DMS 273 treated with DMSO at 0.1 percent for 48 hours (cell line): ENCODE measurements at regions not wholly inside any gene's neighbourhood (a gene's known extent, or its start where the extent isn't known, plus 50 kb on each side); places are given as distances from the start of the nearest gene placed in this dataset.
A peak's percentile ranks its signal among the peaks of the same experiment; 100 is the strongest.

Experiments
- DNase-seq: peaks from one replicate; lab custom pipeline; 2025; lab: John Stamatoyannopoulos, UW

DNA sequence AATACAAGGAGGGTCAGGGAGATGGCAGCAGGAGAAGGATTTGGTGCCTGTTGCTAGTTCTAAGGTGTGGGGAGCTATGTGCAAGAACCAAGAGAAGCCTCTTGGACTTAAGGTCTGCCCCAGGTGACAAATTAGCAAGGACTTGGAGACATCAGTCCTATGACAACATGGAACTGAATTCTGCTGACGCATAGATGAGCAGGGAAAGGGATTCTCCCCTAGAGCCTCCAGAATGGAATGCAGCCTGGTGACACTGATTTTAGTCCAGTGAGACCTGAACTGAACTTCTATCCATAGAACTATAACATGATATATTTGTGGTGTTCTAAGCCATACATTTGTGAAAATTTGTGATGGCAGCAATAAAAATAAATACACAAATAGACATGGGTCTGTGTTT is 215.6 kb downstream of the ESM1 start:
- DNase-seq, result no peak

DNA sequence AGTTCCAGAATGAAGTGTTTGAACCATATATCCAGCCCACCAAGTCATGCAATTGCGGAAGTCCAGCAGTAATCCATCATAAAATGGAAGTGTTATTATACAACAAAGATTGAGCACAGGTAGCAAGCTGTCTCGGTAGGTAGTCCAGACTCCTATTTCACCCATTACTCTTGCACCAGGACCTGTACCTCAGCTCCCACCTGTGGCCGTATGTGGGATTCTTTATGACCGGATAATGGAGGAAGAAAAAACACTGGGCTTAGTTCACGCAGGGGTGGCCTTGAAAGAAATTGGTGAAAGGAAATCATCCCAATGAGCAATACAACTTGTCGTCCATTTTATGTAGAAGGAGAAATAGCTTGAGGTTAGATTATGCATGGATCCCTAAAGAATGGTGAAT is 216.3 kb downstream of the ESM1 start:
- no peak for DNase-seq

DNA sequence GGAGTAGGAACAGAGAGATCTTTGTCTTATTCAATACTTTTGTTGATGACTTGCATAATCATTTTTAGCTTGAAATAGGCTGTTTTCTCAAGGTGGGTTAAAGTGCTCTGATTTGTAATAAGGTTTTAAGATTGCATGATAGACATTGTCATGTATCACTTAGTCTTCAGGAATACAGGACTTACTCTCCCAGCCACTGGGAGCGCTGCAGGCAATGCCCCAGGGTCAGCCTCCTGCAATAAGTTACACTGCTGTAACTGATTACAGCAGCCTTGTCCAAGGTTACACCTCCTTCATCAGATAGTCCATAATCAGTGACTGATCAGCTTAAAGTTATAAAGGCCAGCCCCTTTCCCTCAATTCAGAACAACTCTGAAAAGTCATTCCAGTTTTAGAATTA is 218.6 kb downstream of the ESM1 start:
- no peak for DNase-seq

DNA sequence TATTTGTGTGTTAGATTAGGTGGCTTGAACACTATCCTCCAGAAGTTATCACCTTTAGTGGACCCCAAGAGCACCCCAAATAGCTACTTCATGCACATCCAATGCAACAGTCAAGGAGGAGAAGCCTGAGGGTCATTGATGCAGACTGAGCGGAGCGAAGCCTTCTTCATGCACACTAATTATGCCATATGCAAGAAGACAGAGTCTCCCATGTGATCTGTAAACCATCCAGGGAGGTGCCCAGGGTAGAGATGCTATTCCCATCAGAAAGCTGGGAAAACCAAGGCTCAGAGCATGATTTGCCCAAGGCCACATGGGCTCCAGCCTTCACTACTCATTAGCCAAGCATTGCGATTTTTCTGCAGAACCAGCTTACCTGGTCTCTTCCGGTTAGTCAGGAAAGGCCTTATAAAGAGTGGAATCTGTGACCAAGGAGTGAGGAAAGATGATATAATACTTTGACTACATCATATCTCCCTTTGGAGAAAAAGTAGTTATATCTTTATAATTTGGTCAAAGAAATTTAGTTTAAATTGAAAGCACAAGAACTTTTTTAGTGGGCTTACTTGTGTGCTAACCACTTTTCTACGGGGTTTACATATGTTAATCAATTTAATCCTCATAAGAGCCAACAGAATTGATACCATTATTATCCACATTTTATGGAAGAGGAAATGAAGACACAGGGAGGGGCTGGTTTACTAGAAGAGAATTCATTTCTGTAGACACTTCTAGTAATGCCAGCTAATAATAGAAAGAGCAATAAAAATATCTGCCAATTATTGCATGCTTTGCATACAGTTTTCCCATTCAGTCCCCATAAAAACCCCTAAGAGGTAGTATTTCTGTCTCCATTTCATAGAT is 220.0 kb downstream of the ESM1 start:
- DNase-seq, result no peak

DNA sequence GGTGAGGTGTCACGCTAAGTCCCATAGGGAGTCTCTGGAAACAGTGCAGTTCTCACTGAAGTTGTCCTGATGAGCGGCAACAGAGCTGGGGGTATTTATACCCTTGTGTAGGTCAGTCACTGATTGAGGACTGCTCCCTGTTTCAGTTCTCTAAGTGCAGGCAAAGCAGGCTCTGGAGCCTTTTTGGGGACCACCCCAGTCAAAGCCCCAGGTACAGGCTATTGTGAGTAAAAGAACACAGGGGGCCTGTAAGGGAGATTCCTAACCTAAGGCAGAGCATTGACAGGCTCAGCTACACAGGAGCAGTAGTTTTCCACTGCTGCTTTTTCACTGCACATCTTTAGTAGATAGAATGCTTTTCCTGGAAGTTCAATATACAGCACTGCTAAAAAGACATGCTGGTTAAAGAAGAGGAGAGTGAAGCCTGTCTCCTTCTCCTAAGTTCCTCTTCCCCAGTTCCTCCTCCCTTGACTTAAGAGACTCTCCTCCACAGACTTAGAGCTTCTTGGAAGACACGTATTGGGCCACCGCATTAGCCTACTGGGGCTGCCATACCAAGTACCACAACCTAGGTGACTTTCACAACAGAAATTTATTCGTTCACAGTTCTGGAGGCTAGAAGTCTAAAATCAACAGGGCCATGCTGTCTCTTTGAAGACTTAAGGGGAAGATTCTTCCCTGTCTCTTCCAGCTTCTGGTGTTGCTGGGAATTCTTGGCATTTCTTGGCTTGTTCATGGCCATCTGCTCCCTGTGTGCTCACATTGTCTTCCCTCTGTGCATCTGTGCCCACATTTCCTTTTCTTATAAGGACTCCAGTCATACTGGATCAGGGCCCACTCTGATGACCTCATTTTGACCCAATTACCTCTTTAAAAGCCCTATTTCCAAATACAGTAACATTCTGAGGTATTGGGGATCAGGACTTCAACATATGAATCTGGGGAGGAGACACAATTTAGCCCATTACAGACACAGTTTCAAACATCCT is 221.0 kb downstream of the ESM1 start:
- DNase-seq, result peak; percentile 19

DNA sequence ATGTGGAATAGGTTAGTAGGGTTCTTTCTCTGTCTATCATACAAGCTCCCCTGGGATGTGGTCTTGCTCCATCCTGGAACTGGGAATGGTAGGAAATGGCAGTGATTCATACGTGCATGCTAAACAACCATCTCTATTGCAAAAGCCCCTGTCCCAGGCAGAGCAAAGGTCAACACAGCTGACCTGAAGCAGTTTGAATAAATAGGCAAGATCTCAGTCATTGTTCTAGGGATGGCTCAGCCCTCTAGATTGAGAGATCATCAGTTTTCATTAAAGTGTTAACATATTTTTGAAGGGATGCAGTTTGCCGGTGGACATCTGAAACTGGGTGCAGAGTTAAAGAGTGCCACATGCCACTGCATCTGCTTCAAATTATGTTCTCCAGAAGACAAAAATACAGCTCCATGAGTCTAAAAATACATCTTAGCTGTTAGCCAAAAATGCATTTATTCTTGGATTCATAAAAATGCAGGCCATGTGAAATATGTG is 224.1 kb downstream of the ESM1 start:
- DNase-seq, result no peak

DNA sequence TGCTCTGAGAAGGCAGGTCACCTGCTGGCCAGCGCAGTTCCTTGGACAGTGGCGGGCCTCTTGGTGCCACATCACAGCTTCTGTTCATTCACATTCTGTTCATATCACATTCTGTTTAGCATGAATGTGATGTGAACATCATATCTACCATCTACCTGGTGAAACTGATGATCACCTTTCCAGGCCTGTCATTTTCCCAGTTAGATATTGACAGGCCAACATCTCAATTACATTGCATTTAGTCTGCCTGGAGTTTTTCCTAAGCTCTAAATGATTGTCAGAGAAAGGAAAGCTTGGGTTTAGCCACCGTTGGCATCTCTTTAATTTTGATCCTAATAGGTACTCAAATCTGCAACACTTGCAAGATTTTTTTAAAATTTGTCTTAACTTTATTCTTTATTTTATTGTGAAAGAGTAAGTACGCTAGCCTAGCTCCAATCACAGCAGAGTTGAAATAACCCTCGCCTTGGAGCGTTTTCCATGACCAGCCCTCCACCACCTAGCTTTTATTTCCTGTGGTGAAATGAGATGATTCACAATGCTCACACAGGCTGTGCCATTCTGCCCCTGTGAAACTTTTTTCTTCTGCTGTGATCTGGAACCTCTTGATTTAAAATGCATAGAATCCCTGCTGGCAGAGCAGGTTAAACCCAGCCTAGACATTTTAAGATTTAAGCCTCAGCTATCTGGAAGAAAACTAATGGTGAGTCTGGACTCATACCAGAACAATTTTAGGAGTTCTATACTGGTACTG is 225.0 kb downstream of the ESM1 start:
- no peak for DNase-seq

DNA sequence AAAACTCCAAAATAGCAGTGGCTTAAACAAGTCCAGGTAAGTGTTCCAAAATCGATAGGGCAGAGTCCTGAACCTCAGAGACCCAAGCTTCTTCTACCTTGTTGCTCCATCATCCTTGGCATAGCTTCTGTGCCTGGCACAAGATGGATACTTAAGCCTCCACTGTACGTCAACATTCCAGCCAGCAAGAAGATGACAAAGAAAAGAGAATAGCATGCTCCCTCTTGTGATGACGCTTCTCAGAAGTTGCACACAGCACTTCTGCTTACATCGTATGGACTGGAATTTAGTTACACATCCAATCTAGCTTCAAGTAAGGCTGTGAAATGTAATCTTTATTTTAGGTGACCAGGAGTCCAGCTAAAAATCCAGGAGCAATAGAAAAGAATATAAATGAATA is 227.4 kb downstream of the ESM1 start:
- no peak for DNase-seq

DNA sequence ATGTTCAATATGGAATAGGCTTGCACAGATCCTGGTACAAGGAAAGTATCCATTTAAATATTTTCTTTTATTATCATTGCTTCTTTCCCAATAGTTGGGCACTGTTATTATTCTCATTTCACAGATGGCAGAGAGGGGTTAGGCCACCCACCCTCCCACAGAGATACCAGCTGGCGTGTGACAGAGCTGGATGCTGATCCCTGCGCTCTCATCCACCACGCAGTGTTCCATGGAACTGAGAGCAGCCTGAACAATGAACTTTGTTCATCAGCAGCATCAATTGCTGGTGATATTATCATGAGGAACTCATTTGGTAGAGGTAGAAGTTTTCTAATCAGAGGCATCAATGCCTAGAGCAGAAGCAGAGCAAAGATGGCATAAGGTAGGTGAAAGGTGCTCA is 227.9 kb downstream of the ESM1 start:
- DNase-seq, result no peak

DNA sequence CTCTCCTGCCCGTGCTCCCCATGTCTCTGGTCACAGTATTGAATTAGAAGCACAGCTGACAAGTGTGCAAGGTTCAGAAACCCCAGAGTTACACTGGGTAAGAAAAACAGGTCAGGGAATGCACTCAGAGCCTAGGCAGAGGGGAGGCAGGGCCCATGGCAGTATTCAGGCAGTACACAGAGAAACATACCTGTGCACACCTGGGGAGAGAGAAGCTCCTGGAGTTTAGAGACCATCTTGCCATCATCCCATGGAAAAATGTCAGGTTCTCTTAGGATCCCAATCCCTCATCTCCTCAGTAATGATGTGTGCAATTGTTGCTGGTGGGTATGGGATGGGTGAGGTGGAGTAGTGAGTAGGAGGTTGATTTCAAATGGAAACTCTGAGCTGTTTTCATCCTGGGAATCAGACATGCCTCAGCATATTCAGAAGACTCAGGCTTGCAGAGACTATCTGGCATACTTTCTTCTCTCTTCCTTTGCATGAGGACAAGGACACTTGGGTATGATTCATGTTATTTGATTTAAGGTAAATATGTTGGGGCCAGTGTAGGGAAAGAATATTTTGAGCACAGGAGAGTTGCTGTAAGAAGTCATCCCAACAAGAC is 228.5 kb downstream of the ESM1 start:
- no peak for DNase-seq

DNA sequence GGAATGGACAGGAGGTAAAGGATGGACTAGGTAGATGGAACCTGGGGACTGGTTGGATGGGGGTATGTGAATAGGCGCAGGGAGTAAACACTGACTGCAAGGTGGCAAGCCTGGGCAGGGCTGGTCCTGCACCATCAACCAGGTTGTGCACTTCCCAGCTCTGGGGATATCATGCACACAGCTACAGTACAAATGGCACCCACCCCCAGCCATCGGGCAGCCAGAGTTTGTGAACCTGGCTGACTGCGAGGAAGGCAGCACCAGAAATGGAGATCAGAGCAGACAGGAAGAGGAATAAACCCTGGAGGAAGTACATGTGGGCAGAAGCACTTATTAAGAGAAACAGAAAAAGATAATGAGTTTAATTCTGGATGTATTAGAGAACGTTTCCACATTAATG is 229.1 kb downstream of the ESM1 start:
- DNase-seq, result no peak

DNA sequence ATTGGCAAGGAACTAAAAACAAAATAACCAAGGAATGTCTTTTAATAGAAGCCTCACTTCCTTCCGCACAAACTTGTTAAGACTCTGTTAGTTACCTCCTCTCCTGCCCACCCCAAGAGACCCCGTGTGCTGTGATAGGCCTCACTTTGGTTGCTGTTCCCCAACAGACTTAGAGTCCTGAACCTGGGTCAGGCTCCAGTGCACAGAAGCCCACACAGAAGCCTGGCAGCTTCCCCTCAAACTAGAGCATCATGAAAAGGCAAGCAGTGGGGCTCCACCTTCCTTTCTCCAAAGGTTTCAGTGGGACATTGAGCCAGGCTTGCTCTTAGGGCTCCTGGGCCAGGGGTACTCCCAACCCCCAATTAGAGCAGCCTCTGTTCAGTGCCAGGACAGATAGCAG is 230.5 kb downstream of the ESM1 start:
- no peak for DNase-seq

DNA sequence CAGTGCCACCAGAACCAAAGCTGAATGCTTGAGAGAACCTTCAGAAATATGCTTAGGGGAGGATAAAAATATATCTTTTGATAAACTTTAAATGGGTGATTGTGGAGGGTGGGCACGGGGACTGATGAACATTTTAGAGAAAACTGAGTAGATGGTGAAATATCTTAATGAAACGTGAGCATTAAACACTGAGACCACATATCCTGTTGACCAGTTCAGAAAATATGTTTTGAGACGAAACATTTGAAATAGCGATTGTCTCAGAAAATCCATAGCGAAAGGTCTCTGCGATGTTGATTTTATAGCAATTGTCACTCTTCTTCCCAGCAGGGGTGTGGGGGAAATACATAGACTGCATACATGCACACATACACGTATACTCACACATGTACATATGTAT is 231.0 kb downstream of the ESM1 start:
- no peak for DNase-seq

DNA sequence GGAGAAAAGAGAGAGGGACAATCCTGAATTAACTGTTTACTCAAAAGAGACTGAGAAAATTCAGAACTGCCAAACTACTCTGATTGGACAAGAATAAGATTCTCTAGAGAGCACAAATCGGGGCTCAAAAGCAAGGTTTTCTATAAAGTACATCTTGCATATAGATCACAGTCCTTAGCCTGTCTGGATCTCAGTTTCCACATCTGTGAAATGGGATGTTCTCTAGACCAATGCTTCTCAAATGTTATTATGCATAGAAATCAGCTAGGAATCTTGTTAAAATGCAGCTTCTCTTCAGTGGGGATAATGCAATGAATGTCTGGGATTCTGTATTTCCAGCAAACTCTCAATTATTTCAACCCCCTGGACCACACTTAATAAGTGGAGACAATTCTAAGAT is 231.6 kb downstream of the ESM1 start:
- no peak for DNase-seq

DNA sequence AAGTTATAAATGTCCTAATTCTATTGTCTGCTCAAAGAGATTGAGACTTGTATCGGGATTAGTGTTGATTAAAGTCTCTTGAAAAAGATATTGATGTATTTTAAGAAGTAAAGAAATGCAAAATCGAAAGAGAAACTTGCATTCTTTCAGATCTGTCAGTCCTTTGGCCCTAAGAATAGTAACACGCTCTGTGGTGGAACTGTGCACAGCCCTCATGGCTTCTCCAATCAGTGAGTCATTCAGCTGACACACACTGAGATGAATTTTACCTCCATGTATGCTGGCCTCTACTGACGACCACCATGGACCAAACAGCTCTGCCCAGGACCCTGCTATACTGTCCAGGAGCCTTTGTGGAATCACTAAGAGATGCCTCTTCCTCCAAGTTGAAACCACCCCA is 232.4 kb downstream of the ESM1 start:
- DNase-seq, result no peak

DNA sequence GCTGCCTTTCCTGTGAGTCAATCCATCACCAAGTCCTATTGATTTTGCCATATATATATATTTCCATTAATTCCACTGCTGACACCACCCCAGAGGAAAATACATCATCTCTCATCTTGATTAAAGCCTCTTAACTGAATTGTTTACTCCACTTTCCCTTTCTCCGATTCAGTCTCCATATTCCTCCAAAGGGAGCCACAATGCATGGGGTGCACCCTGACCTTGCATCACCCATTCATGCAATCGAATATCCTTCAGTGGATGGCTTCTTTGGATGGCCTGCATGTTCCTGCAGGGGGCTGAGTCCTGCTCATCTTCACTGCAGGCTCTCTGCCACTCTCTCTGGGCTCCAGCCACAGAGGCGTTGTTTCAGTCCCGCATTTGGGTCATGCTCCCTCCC is 231.0 kb downstream of the SNX18 start:
- DNase-seq, result no peak

DNA sequence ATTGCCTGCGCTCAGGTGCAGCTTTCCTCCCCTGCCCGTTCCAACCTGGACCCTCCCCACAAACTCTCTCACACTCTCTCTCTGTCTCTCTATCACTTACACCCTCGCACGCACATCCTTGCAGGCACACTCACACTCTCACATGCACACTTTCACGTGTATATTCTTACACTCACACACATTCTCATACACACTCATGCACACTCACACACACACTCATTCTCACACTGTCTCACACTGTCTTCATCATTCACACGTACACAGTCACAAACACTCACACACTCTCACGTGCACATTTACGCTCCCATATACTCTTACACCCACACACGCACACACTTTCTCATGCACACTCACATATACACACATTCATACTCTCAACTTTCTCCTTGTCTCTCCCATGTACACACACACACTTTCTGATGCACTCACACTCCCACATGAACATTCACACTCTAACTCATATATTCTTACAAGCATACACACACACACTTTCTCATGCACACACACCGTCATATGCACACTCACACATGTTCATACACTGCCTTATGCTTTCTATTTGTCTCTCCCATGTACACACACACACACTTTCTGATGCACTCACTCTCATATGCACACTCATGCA is 229.3 kb downstream of the SNX18 start:
- no peak for DNase-seq

DNA sequence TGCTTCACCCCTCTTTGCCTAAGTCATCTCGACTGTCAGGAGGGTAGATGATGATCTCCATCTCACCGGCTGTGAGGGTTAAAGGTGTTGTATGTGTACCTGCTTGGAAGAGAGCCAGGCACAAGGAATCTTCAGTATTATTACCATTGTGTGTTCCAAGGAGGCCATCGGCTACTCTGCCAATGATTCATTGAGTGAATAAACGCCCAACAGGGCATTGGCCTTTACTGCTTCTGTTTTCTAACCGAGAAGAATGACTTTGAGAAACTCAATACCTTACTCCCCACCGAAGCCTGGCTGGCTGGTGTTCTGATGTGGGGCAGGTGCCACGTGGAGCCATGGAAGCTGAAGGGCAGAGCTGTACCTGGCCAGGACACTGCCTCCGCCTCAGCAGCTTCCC is 228.8 kb downstream of the SNX18 start:
- DNase-seq, result no peak

DNA sequence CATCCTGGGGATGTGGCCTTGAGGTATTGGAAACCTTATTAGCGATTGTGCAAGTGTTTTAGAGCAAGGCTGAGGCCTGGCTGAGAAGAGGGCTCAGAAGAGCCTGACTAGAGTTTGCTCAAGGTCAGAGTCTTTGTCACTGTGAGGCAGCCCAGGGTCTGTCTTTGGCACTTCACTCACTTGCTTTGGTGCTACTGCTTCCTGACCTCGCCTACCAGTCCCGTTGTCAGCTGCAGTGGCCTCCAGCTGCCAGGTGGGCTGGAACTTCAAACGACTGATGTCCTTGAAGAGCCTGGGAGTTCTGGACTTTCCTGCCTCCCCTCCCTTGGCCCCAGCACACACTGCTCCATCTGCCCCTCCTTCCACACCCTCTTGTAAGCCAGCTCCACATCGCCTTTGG is 228.0 kb downstream of the SNX18 start:
- DNase-seq, result no peak

DNA sequence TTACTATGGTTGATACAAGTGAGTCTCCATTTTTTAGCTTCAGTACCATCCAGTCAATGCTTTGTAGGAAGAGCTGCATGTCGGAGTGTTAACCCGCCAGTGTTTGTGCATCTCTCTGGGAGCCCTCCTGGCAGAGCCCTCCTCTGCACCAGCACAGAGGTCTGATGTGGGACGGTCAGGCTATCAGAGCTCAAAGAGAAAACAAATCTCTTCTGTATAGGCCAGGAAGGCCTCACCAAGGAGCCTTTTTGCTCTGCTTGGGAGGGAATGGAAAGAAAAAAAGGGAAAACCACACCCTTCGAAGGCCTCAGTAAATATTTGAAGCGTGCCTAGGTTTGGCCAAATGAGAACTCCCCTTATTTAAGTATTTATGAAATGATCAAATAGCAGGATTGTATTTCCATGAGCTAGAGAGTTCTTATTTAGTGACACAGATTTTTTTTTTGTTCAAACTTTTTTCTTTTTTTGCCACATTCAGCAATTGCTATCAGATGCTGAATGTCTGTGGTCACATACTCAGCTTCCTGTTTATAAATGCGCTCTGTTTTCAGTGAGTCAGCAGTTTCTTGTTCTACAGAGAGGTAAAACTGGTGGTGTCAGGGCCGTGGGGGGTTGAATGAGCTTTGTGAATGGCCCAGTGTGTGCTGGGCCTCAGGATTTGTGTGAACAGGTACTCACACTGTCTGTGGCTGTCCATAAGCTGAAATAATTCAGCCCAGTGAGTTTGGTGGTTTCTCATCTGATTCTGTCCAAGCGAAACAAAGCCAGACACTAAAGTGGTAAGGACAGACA is 226.6 kb downstream of the SNX18 start:
- no peak for DNase-seq
